ENCODE measurements at regions not wholly inside any gene's neighbourhood (a gene's known extent, or its start where the extent isn't known, plus 50 kb on each side); places are given as distances from the start of the nearest gene placed in this dataset.
"Not testable (repeated sequence)": the region's sequence is repeated elsewhere in the genome, so short reads cannot be mapped to it uniquely, and the experiment has no call there.

GRCh38 chr1:58255192-58255591, 291.3 kb downstream of the OMA1 start:
- DNase-seq (ENCODE audit: low read depth in 2 of 2): no peak

GRCh38 chr1:58251430-58252073, 295.0 kb downstream of the OMA1 start:
- DNase-seq (ENCODE audit: low read depth in 2 of 2): no peak

GRCh38 chr1:58250587-58250948, 296.0 kb downstream of the OMA1 start:
- no peak for DNase-seq (ENCODE audit: low read depth in 2 of 2)

GRCh38 chr1:58249737-58250586, 296.6 kb downstream of the OMA1 start:
- DNase-seq (ENCODE audit: low read depth in 2 of 2): no peak

GRCh38 chr1:58249388-58249736, 297.2 kb downstream of the OMA1 start:
- no peak for DNase-seq (ENCODE audit: low read depth in 2 of 2)

GRCh38 chr1:58248791-58249190, 297.7 kb downstream of the OMA1 start:
- DNase-seq (ENCODE audit: low read depth in 2 of 2): no peak

GRCh38 chr1:58248072-58248471, 298.5 kb downstream of the OMA1 start:
- no peak for DNase-seq (ENCODE audit: low read depth in 2 of 2)

GRCh38 chr1:58246549-58246948, 300.0 kb downstream of the OMA1 start:
- DNase-seq (ENCODE audit: low read depth in 2 of 2): no peak

- DNase-seq (ENCODE audit: low read depth in 2 of 2): no peak
Measured at GRCh38 chr1:58244872-58245271, 301.7 kb downstream of the OMA1 start.

- no peak for DNase-seq (ENCODE audit: low read depth in 2 of 2)
Measured at GRCh38 chr1:58238846-58239245, 307.7 kb downstream of the OMA1 start.

GRCh38 chr1:58233729-58234128, 312.8 kb downstream of the OMA1 start:
- no peak for DNase-seq (ENCODE audit: low read depth in 2 of 2)

GRCh38 chr1:58231204-58231603, 315.3 kb downstream of the OMA1 start:
- DNase-seq (ENCODE audit: low read depth in 2 of 2): no peak

GRCh38 chr1:58227604-58228003, 318.9 kb downstream of the OMA1 start:
- DNase-seq (ENCODE audit: low read depth in 2 of 2): no peak

- DNase-seq (ENCODE audit: low read depth in 2 of 2): no peak
Measured at GRCh38 chr1:58223522-58223921, 323.0 kb downstream of the OMA1 start.

GRCh38 chr1:58220836-58221472, 325.6 kb downstream of the OMA1 start:
- no peak for DNase-seq (ENCODE audit: low read depth in 2 of 2)

GRCh38 chr1:58216169-58216568, 330.4 kb downstream of the OMA1 start:
- not testable (repeated sequence) for DNase-seq (ENCODE audit: low read depth in 2 of 2)

- DNase-seq (ENCODE audit: low read depth in 2 of 2): no peak
Measured at GRCh38 chr1:58214674-58215073, 331.9 kb downstream of the OMA1 start.

- no peak for DNase-seq (ENCODE audit: low read depth in 2 of 2)
Measured at GRCh38 chr1:58211869-58212268, 334.7 kb downstream of the OMA1 start.

- no peak for DNase-seq (ENCODE audit: low read depth in 2 of 2)
Measured at GRCh38 chr1:58209575-58209974, 337.0 kb downstream of the OMA1 start.

- DNase-seq (ENCODE audit: low read depth in 2 of 2): no peak
Measured at GRCh38 chr1:58206749-58207148, 339.8 kb downstream of the OMA1 start.

GRCh38 chr1:58204284-58204683, 342.2 kb downstream of the OMA1 start:
- DNase-seq (ENCODE audit: low read depth in 2 of 2): no peak

- DNase-seq (ENCODE audit: low read depth in 2 of 2): no peak
Measured at GRCh38 chr1:58201492-58202106, 344.9 kb downstream of the OMA1 start.

GRCh38 chr1:58200437-58200836, 346.1 kb downstream of the OMA1 start:
- no peak for DNase-seq (ENCODE audit: low read depth in 2 of 2)
